HL-60 (cell line): ENCODE measurements at regions not wholly inside any gene's neighbourhood (a gene's known extent, or its start where the extent isn't known, plus 50 kb on each side); places are given as distances from the start of the nearest gene placed in this dataset.

Source experiments
- DNase-seq, 2 experiments: peaks; one replicate each; pipeline ENCODE4 v3.0.0-alpha.2; 2010 to 2020; ENCODE audit warnings: low read depth in 1 of 2, low spot score in 1 of 2
- H3K27ac ChIP-seq: fragments of 250-450 bp; sonication (Bioruptor Pico); replicated peaks from 2 replicates; pipeline ENCODE4 v1.5.1; 2020; ENCODE audit warnings: mild to moderate bottlenecking, moderate library complexity
- H3K27me3 ChIP-seq: fragments of 250-450 bp; sonication (Bioruptor Pico); 2 replicates; pipeline ENCODE4 v1.5.1; 2021; ENCODE audit warnings: mild to moderate bottlenecking, moderate library complexity; ENCODE audit not compliant: insufficient read depth, poor library complexity, severe bottlenecking
- H3K4me3 ChIP-seq: replicated peaks from 2 replicates; pipeline ENCODE4 v1.5.1; 2011; ENCODE audit warnings: mild to moderate bottlenecking, control low read depth, low read length; ENCODE audit not compliant: insufficient read depth
- GABPA ChIP-seq: IDR thresholded peaks from 2 replicates; pipeline ENCODE4 v1.6.1; 2012; ENCODE audit warnings: low read depth
- POLR2AphosphoS5 ChIP-seq: IDR thresholded peaks from 2 replicates; pipeline ENCODE4 v1.6.1; 2012; ENCODE audit warnings: low read depth
- SPI1 ChIP-seq: IDR thresholded peaks from 2 replicates; pipeline ENCODE4 v1.6.1; 2012; ENCODE audit warnings: low read depth, mild to moderate bottlenecking, borderline replicate concordance
- TF ChIP-seq, protein P1 (sequence below): IDR thresholded peaks from one replicate; pipeline ENCODE4 v1.5.1; 2011; ENCODE audit warnings: low read length, control low read depth, inconsistent platforms; ENCODE audit not compliant: insufficient read depth
- TF ChIP-seq, protein P2 (sequence below): IDR thresholded peaks from 2 replicates; pipeline ENCODE4 v1.6.1; 2012; ENCODE audit warnings: low read depth; ENCODE audit not compliant: insufficient replicate concordance

DNA sequence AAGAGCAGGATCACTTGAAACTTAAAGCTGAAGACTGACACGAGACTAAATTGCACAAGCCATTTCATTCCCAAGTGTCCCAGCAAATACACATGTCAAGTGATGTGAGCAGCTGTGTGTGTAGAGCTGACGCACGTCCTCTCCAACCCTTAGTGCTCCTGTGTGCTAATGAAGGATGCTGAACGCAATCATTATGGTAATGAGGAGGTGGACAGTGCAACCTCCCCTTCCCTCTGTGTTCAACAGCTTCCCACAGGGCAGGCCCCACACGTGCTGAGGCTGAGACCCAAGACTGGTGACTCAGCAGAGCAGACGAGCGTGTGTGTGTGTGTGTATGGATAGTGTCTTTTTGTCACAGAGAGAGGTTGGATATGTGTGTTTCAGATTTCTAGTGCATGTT is 702.1 kb downstream of the SEMA5A start:
- DNase-seq, result no peak
- no peak for TF ChIP-seq POLR2AphosphoS5
- no peak for TF ChIP-seq GABPA
- TF ChIP-seq SPI1, result no peak
- TF ChIP-seq, protein P1, sequence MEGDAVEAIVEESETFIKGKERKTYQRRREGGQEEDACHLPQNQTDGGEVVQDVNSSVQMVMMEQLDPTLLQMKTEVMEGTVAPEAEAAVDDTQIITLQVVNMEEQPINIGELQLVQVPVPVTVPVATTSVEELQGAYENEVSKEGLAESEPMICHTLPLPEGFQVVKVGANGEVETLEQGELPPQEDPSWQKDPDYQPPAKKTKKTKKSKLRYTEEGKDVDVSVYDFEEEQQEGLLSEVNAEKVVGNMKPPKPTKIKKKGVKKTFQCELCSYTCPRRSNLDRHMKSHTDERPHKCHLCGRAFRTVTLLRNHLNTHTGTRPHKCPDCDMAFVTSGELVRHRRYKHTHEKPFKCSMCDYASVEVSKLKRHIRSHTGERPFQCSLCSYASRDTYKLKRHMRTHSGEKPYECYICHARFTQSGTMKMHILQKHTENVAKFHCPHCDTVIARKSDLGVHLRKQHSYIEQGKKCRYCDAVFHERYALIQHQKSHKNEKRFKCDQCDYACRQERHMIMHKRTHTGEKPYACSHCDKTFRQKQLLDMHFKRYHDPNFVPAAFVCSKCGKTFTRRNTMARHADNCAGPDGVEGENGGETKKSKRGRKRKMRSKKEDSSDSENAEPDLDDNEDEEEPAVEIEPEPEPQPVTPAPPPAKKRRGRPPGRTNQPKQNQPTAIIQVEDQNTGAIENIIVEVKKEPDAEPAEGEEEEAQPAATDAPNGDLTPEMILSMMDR, result no peak
- TF ChIP-seq, protein P2, sequence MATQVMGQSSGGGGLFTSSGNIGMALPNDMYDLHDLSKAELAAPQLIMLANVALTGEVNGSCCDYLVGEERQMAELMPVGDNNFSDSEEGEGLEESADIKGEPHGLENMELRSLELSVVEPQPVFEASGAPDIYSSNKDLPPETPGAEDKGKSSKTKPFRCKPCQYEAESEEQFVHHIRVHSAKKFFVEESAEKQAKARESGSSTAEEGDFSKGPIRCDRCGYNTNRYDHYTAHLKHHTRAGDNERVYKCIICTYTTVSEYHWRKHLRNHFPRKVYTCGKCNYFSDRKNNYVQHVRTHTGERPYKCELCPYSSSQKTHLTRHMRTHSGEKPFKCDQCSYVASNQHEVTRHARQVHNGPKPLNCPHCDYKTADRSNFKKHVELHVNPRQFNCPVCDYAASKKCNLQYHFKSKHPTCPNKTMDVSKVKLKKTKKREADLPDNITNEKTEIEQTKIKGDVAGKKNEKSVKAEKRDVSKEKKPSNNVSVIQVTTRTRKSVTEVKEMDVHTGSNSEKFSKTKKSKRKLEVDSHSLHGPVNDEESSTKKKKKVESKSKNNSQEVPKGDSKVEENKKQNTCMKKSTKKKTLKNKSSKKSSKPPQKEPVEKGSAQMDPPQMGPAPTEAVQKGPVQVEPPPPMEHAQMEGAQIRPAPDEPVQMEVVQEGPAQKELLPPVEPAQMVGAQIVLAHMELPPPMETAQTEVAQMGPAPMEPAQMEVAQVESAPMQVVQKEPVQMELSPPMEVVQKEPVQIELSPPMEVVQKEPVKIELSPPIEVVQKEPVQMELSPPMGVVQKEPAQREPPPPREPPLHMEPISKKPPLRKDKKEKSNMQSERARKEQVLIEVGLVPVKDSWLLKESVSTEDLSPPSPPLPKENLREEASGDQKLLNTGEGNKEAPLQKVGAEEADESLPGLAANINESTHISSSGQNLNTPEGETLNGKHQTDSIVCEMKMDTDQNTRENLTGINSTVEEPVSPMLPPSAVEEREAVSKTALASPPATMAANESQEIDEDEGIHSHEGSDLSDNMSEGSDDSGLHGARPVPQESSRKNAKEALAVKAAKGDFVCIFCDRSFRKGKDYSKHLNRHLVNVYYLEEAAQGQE, result no peak
- Histone ChIP-seq H3K27me3 (no peaks in the 10 kb centered on the region), H3K4me3 (no peak overlapping the region), H3K27ac (no peak overlapping the region)

DNA sequence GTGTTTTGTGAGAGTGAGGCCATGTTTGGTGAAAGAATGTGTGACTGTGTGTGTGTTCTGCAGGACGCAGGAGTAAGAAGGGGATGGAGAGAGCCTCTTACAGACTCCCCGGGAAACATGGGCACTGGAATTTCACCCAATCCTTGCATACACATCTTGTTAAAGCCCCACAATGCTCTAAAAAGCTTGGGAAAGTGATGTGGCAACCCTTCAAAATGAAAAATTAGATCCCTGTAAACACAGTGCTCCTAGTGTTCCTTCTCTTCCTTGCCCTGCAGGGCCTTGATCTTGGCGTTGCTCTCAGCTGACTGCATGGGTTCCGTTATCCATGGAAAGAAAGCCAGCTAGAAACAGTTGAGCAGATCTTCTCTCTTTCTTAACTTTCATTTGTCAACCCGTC is 701.7 kb downstream of the SEMA5A start:
- TF ChIP-seq, protein P2, result no peak
- TF ChIP-seq POLR2AphosphoS5 (no peak), GABPA (no peak), SPI1 (no peak)
- TF ChIP-seq, protein P1, result no peak
- no peak overlapping the region for H3K4me3 ChIP-seq
- no peak overlapping the region for H3K27ac ChIP-seq
- DNase-seq, result no peak
- no peaks in the 10 kb centered on the region for H3K27me3 ChIP-seq

DNA sequence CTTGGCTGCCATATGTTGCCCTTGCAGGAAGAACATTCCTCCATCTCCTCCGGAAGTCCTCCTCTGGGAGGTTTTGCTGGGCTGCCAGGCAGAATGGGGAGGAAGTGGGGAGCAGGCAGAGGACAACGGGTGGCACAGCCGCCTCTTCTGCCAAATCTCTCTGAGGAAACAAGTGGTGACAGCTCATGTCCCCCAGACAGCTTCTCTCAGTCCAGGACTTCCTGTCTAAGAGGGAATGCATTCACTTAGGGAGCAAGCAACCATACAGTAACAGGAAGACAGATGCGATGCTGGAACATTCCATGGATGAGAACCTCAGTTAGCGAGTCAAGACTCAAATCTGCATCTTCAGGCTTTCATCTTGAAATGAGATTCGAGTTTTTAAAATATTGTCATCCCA is 701.0 kb downstream of the SEMA5A start:
- no peak for TF ChIP-seq POLR2AphosphoS5
- TF ChIP-seq, protein P1, result no peak
- no peak for TF ChIP-seq GABPA
- no peak for TF ChIP-seq SPI1
- TF ChIP-seq, protein P2, result no peak
- H3K27me3 ChIP-seq, result no peaks in the 10 kb centered on the region
- DNase-seq, result no peak
- no peak overlapping the region for H3K27ac ChIP-seq
- no peak overlapping the region for H3K4me3 ChIP-seq
